Fibroblast of villous mesenchyme (primary cell): ENCODE measurements at regions not wholly inside any gene's neighbourhood (a gene's known extent, or its start where the extent isn't known, plus 50 kb on each side); places are given as distances from the start of the nearest gene placed in this dataset.

Experiments
- DNase-seq: peaks from one replicate; pipeline ENCODE4 v3.0.0-alpha.2; 2010; ENCODE audit warnings: low read depth
- H3K4me3 ChIP-seq: 2 replicates; pipeline ENCODE4 v1.5.1; 2011; ENCODE audit warnings: low read depth, mild to moderate bottlenecking, low read length
- TF ChIP-seq, protein P1 (sequence below): IDR thresholded peaks from 2 replicates; pipeline ENCODE4 v1.5.1; 2012; ENCODE audit warnings: low read depth, mild to moderate bottlenecking, low read length; ENCODE audit not compliant: insufficient read depth

DNA sequence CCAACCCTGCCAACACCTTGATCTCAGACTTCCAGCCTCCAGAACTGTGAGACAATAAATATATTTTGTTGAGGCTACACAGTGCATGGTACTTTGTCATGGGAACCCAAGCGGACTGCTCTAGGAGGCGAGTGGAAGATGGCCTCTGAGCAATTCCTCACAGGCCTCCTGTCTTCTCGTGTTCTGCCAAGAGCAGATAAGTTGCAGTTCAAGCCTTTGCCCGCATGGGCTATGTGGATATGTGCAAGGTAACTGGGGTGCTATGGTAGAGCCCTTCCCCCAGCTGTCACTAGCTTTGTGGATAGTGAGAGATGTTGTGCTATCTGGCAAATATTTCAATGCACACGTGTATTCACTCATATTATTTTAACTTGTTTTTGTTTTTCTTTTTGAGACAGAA is 156.0 kb upstream of the BCOR start:
- no peak for DNase-seq
- no peak overlapping the region for H3K4me3 ChIP-seq
- TF ChIP-seq, protein P1, sequence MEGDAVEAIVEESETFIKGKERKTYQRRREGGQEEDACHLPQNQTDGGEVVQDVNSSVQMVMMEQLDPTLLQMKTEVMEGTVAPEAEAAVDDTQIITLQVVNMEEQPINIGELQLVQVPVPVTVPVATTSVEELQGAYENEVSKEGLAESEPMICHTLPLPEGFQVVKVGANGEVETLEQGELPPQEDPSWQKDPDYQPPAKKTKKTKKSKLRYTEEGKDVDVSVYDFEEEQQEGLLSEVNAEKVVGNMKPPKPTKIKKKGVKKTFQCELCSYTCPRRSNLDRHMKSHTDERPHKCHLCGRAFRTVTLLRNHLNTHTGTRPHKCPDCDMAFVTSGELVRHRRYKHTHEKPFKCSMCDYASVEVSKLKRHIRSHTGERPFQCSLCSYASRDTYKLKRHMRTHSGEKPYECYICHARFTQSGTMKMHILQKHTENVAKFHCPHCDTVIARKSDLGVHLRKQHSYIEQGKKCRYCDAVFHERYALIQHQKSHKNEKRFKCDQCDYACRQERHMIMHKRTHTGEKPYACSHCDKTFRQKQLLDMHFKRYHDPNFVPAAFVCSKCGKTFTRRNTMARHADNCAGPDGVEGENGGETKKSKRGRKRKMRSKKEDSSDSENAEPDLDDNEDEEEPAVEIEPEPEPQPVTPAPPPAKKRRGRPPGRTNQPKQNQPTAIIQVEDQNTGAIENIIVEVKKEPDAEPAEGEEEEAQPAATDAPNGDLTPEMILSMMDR = no peak

DNA sequence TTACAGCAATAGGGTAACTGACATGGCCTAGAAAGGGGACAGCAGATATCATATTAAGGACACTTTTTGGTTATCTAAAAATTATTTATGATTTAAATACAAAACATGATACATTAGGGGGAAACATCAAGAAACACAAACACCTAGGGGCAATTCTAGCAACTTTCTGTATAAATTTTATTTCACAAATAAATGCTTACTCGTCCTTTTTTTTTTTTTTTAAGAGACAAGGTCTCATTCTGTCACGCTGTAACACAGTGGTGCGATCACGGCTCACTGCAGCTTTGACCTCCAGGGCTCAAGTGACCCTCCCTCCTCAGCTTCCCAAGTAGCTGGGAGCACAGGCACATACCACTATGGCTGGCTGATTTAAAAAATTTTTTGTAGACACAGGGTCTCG is 151.8 kb upstream of the BCOR start:
- DNase-seq = no peak
- H3K4me3 ChIP-seq = no peak overlapping the region
- TF ChIP-seq, protein P1 = no peak

DNA sequence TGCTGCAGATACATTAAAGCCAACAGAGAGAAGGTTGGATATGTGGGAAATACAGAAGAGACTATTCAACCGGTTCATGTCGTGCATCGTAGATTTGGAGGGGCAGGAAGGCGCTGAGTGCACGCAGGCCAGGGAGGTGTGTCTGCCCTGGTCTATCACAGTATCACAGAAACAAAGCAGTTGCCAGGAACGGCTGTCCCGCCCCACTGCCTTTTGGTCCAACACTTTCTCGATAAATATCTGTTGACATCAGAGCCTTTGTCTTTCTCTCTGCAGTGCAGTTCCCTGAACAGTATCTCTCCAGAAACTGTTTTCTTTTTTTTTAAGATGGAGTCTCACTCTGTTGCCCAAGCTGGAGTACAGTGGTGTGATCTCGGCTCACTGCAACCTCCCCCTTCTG is 151.1 kb upstream of the BCOR start:
- TF ChIP-seq, protein P1 = no peak
- no peak for DNase-seq
- H3K4me3 ChIP-seq = no peak overlapping the region

DNA sequence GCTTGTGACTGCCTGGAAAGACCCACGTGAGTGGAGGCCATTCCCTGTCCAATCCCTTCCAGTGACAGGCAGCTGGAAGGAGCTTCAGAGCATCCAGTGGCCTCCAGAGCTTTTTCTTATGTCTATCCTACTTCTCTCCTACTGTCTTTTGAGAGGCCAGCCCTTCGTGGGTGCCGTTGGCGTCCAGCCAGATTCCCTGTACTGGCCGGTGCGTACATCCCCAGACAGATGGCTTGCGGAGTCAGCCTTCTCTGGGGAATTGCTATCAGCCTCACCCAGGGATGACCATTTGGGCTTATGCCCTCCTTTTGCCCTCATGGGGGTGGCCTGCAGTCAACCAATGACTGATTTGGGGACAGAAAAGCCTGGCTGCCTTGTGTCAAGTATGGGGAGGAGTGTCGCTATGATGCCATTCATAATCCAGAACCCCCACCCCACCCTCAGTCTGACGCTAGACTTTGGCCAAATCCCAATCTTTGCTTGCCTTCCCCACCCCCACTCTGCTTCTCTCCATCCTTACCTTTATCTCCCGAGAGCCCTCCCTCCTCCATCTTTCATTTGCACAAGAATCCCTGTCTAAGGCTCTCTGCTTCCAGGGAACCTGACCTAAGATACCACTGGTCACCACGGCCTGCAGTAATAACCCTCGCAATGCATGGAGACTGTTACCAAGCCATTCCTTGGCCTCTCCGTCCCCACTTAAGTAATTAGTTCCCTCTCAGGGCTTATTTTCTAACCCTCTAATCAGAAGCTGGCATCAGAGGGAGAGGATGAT is 150.3 kb upstream of the BCOR start:
- no peak overlapping the region for H3K4me3 ChIP-seq
- TF ChIP-seq, protein P1 = no peak
- DNase-seq = no peak

DNA sequence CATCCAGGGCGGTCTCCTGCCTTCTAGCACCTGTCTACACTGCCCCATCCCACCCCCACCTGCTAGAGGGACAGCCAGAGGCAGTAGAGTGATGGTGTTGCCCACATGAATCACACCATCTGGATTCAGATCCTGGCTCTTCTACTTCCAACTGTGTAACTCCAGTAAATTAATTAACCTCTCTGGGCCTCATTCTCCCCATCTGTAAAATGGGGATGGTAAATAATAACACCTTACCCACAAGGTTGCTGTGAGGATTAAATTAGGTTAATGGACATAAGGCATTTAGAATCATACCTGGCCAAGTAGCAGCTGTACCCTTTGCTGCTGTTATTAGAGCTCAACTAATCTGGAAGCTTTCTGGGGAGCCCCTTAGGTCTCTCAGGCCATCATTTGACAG is 149.6 kb upstream of the BCOR start:
- H3K4me3 ChIP-seq = no peak overlapping the region
- TF ChIP-seq, protein P1 = no peak
- no peak for DNase-seq

DNA sequence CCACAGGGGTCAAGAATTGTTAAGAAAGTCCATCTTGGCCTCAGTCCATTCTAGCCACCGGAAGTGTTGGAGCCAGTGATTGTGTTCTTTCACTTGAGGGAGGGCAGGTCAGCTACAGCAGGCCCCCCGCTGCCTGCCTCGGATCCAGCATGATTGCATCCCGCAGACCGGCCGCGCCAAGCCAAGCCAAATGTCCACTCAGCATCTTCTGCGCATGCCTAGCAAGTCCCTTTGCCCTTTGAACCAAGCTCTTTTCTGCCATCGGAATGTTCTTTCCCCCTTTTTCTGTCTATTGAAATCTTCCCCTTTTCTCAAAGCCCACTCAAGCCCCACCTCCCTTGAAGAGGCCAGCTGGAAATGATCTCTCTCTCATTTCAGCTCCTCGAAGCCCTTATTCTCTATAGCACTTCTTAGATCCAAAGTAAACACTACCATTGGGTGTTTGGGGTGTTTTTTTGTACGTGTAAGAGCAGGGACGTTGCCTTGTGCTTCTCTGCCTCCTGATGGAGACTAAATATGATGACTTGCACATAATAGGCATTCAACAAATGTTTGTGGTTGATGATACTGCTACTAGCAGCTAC is 147.8 kb upstream of the BCOR start:
- H3K4me3 ChIP-seq = no peak overlapping the region
- DNase-seq = peak; percentile 53
- TF ChIP-seq, protein P1 = no peak
